HEK293 (cell line): ENCODE measurements at regions not wholly inside any gene's neighbourhood (a gene's known extent, or its start where the extent isn't known, plus 50 kb on each side); places are given as distances from the start of the nearest gene placed in this dataset.

ENCODE experiments used
- CTCF ChIA-PET: fragments of 350-600 bp; formaldehyde crosslinking; extraction: SDS; loops from one replicate; lab custom pipeline; 2021; ENCODE audit warnings: antibody characterized with exemption; lab: Yijun Ruan, JAX
- POLR2A ChIA-PET: fragments of 300-600 bp; formaldehyde crosslinking; extraction: SDS; loops from one replicate; lab custom pipeline; 2020; ENCODE audit warnings: antibody characterized with exemption, inconsistent platforms; lab: Yijun Ruan, JAX
- H3K27ac ChIP-seq: fragments of 200-500 bp; sonication (Bioruptor generic); 2 replicates; pipeline ENCODE4 v1.5.1; 2014; ENCODE audit warnings: low read depth, low read length, control low read depth, inconsistent platforms; ENCODE audit errors: extremely low read depth
- H3K36me3 ChIP-seq, 2 experiments: fragments of 200-500 bp in 1 of 2; sonication (Bioruptor generic) in 1 of 2; 1 replicate in 1 of 2; 2 replicates in 1 of 2; pipeline ENCODE4 v1.5.1; 2014 to 2017; ENCODE audit warnings: inconsistent platforms in 2 of 2, low read length in 2 of 2; ENCODE audit not compliant: control insufficient read depth in 2 of 2, insufficient read depth in 1 of 2
- H3K4me1 ChIP-seq: fragments of 200-500 bp; sonication (Bioruptor generic); 2 replicates; pipeline ENCODE4 v1.5.1; 2014; ENCODE audit warnings: mild to moderate bottlenecking, low read length, inconsistent platforms; ENCODE audit not compliant: control insufficient read depth, insufficient read depth
- H3K4me3 ChIP-seq: 2 replicates; pipeline ENCODE4 v1.5.1; 2011; ENCODE audit warnings: low read depth, mild to moderate bottlenecking, control low read depth, low read length, moderate library complexity
- H3K9me3 ChIP-seq: fragments of 200-500 bp; sonication (Bioruptor generic); 2 replicates; pipeline ENCODE4 v1.5.1; 2014; ENCODE audit warnings: low read depth, low read length, inconsistent platforms; ENCODE audit not compliant: control insufficient read depth, insufficient read depth
- REPIN1 ChIP-seq: fragments of 450-650 bp; formaldehyde crosslinking; IDR thresholded peaks from 2 replicates; pipeline ENCODE4 v1.5.1; 2017; ENCODE audit warnings: missing biosample characterization, missing genetic modification characterization, low read depth
- ZBTB1 ChIP-seq: fragments of 450-650 bp; formaldehyde crosslinking; IDR thresholded peaks from 2 replicates; pipeline ENCODE4 v1.5.1; 2016; ENCODE audit warnings: missing biosample characterization, missing genetic modification characterization
- TF ChIP-seq, protein P1 (sequence below): fragments of 450-650 bp; formaldehyde crosslinking; IDR thresholded peaks from 2 replicates; pipeline ENCODE4 v1.5.1; 2016; ENCODE audit warnings: missing biosample characterization, missing genetic modification characterization

DNA sequence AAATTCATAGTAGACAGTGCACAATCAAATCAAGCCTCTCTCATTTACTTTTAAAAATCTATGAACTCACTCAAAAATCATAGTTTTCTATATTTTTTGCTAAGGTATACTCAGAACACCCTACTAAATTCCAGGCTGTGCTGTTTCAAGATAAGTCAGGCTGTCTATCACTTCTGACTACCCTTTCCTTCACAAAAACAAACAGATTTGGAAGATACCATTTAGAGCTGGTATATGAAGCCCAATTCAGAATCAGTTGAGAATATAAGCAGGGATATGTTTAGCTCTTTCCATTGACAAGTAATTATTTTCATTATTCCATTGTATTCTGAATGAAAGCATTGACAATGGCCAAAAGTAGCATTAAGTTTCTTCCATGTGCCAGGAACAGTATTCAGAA is 53.1 kb downstream of the CXCL1 start:
- H3K36me3 ChIP-seq, result no peaks in the 10 kb centered on the region
- TF ChIP-seq, protein P1, sequence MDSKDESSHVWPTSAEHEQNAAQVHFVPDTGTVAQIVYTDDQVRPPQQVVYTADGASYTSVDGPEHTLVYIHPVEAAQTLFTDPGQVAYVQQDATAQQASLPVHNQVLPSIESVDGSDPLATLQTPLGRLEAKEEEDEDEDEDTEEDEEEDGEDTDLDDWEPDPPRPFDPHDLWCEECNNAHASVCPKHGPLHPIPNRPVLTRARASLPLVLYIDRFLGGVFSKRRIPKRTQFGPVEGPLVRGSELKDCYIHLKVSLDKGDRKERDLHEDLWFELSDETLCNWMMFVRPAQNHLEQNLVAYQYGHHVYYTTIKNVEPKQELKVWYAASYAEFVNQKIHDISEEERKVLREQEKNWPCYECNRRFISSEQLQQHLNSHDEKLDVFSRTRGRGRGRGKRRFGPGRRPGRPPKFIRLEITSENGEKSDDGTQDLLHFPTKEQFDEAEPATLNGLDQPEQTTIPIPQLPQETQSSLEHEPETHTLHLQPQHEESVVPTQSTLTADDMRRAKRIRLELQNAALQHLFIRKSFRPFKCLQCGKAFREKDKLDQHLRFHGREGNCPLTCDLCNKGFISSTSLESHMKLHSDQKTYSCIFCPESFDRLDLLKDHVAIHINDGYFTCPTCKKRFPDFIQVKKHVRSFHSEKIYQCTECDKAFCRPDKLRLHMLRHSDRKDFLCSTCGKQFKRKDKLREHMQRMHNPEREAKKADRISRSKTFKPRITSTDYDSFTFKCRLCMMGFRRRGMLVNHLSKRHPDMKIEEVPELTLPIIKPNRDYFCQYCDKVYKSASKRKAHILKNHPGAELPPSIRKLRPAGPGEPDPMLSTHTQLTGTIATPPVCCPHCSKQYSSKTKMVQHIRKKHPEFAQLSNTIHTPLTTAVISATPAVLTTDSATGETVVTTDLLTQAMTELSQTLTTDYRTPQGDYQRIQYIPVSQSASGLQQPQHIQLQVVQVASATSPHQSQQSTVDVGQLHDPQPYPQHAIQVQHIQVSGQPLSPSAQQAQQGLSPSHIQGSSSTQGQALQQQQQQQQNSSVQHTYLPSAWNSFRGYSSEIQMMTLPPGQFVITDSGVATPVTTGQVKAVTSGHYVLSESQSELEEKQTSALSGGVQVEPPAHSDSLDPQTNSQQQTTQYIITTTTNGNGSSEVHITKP, result 0 out of 2 replicates have a peak, but pooled peaks have one; percentile 10
- TF ChIP-seq ZBTB1 (tag by site-specific recombination) (no peak), REPIN1 (tag by site-specific recombination) (no peak)
- no peak overlapping the region for H3K4me3 ChIP-seq
- no peak overlapping the region for H3K27ac ChIP-seq
- ChIA-PET POLR2A (no interaction called here), CTCF (interaction anchor here (0.7 to 2.1 kb wide), 8 partner anchors 9 to 321 kb away, joined by 3 to 8 read pairs (median 4); no protein-coding TSS in a partner anchor)
- H3K4me1 ChIP-seq, result no peaks in the 10 kb centered on the region; the same call in 1 of the 2 replicates
- H3K9me3 ChIP-seq, result no peaks in the 10 kb centered on the region
